ENCODE measurements at regions not wholly inside any gene's neighbourhood (a gene's known extent, or its start where the extent isn't known, plus 50 kb on each side); places are given as distances from the start of the nearest gene placed in this dataset.
A peak's percentile ranks its signal among the peaks of the same experiment; 100 is the strongest.

- DNase-seq (ENCODE audit: low read depth) = no peak
Measured at GRCh38 chr3:73699327-73699726, 74.6 kb upstream of the PDZRN3 start.

GRCh38 chr3:73697020-73697419, 72.3 kb upstream of the PDZRN3 start:
- no peak for DNase-seq (ENCODE audit: low read depth)

- no peak for DNase-seq (ENCODE audit: low read depth)
Measured at GRCh38 chr3:73695841-73696240, 71.1 kb upstream of the PDZRN3 start.

- DNase-seq (ENCODE audit: low read depth) = peak; percentile 38
Measured at GRCh38 chr3:73694983-73695757, 70.4 kb upstream of the PDZRN3 start.

- DNase-seq (ENCODE audit: low read depth) = no peak
Measured at GRCh38 chr3:73687106-73688004, 62.6 kb upstream of the PDZRN3 start.

GRCh38 chr3:73685061-73685460, 60.3 kb upstream of the PDZRN3 start:
- DNase-seq (ENCODE audit: low read depth) = no peak

GRCh38 chr3:73683706-73684105, 59.0 kb upstream of the PDZRN3 start:
- no peak for DNase-seq (ENCODE audit: low read depth)

- DNase-seq (ENCODE audit: low read depth) = peak; percentile 80
Measured at GRCh38 chr3:73681610-73682009, 56.9 kb upstream of the PDZRN3 start.

- no peak for DNase-seq (ENCODE audit: low read depth)
Measured at GRCh38 chr3:73681198-73681597, 56.5 kb upstream of the PDZRN3 start.

GRCh38 chr3:73680391-73681095, 55.8 kb upstream of the PDZRN3 start:
- DNase-seq (ENCODE audit: low read depth) = no peak

- DNase-seq (ENCODE audit: low read depth) = no peak
Measured at GRCh38 chr3:73677336-73678024, 52.7 kb upstream of the PDZRN3 start.
